ENCODE measurements at regions not wholly inside any gene's neighbourhood (a gene's known extent, or its start where the extent isn't known, plus 50 kb on each side); places are given as distances from the start of the nearest gene placed in this dataset.
"Not testable (repeated sequence)": the region's sequence is repeated elsewhere in the genome, so short reads cannot be mapped to it uniquely, and the experiment has no call there.

DNA sequence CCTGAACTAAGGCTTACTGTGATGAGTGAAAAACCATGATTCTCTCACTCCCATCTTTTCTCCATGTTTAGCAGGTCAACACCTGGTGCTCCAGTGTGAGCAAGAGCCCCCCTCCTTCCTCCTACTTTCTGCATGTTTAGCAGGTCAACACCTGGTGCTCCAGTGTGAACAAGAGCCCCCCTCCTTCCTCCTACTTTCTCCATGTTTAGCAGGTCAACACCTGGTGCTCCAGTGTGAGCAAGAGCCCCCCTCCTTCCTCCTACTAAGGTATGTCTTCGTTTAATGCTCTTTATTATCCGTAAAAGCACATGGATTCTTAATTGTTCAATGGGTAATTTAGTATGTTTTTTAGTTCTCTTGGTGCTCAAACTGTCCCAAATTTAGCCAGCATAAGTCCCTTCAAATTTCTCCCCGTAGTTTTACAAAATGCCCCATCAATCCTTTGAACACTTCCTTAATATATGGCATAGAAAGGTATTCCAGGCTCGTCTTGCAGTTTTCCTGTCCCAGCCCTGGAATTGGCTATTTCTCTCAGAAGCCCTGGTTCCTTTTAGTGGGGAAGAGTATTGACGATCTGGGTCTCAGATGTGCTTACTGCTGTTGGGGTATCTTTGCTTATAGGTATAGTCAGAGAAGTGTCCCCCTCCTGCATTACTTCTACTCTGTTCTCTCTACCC is 760.8 kb upstream of the TPTE start:
- Histone ChIP-seq H3K4me1 (ENCODE audit: control insufficient read depth in 1 of 2, insufficient read depth in 2 of 2, low read length in 2 of 2) (no peaks in the 10 kb centered on the region), H3K9ac (ENCODE audit: low read depth in 1 of 2, low read length in 2 of 2) (no peak overlapping the region), H3K9me3 (ENCODE audit: control insufficient read depth in 1 of 2, low read length in 2 of 2) (peaks cover 31 to 37% of the 10 kb centered on the region in 2 donors), H3K27me3 (ENCODE audit: control insufficient read depth in 1 of 2, insufficient read depth in 2 of 2, low read length in 2 of 2) (no peaks in the 10 kb centered on the region), H3K27ac (ENCODE audit: low read depth, low read length) (no peak overlapping the region), H3K4me3 (ENCODE audit: low read depth in 1 of 2, low read length in 2 of 2) (no peak overlapping the region), H3K36me3 (ENCODE audit: control insufficient read depth in 1 of 2, insufficient read depth in 2 of 2, low read length in 2 of 2) (no peaks in the 10 kb centered on the region)

DNA sequence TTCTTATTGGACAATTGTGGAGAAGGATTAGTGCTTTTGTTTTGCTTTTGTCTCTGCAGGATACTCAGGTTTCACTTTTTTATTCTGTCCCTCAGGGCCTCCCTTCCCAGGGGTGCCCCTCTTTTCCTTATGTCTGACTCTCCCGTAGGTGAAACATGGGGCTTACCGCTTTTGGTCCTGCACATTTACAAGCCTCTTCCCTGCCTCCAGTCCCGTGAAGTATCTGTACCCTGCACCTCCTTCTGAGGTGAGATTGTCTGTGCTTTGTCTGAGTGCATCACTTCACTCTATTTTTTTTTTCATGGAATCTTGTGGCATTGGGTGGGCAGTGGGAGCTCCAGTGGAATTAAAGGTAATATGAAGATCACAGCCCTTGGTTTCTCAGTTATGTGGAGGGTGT is 758.1 kb upstream of the TPTE start:
- H3K4me3 ChIP-seq (ENCODE audit: low read depth in 1 of 2, low read length in 2 of 2), result no peak overlapping the region
- H3K9ac ChIP-seq (ENCODE audit: low read depth in 1 of 2, low read length in 2 of 2), result no peak overlapping the region
- no peaks in the 10 kb centered on the region for H3K36me3 ChIP-seq (ENCODE audit: control insufficient read depth in 1 of 2, insufficient read depth in 2 of 2, low read length in 2 of 2)
- H3K27me3 ChIP-seq (ENCODE audit: control insufficient read depth in 1 of 2, insufficient read depth in 2 of 2, low read length in 2 of 2), result no peaks in the 10 kb centered on the region
- no peak overlapping the region for H3K27ac ChIP-seq (ENCODE audit: low read depth, low read length)
- H3K4me1 ChIP-seq (ENCODE audit: control insufficient read depth in 1 of 2, insufficient read depth in 2 of 2, low read length in 2 of 2), result no peaks in the 10 kb centered on the region
- peaks cover 40 to 41% of the 10 kb centered on the region in 2 donors for H3K9me3 ChIP-seq (ENCODE audit: control insufficient read depth in 1 of 2, low read length in 2 of 2)

DNA sequence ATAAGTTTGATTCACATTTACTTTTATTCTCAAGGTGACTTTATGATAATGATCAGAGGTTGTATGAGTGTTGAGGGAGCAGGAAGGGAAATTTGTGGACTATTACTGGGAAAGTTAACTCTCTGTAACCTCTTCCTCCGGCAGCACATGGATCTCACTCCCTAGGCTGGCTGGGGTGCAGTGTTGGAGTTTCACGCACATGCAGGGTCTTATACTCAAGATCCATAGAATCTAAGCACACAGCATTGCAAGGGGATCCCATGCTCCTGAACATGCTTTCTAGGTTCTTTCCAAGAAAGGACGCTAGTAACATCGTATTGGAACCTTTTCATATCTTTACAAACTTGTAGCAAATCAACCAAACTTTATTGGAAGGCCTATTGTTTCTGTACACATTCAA is 757.6 kb upstream of the TPTE start:
- Histone ChIP-seq H3K27me3 (ENCODE audit: control insufficient read depth in 1 of 2, insufficient read depth in 2 of 2, low read length in 2 of 2) (no peaks in the 10 kb centered on the region), H3K9ac (ENCODE audit: low read depth in 1 of 2, low read length in 2 of 2) (no peak overlapping the region), H3K9me3 (ENCODE audit: control insufficient read depth in 1 of 2, low read length in 2 of 2) (peaks cover 40 to 41% of the 10 kb centered on the region in 2 donors), H3K4me3 (ENCODE audit: low read depth in 1 of 2, low read length in 2 of 2) (no peak overlapping the region), H3K4me1 (ENCODE audit: control insufficient read depth in 1 of 2, insufficient read depth in 2 of 2, low read length in 2 of 2) (no peaks in the 10 kb centered on the region), H3K27ac (ENCODE audit: low read depth, low read length) (no peak overlapping the region), H3K36me3 (ENCODE audit: control insufficient read depth in 1 of 2, insufficient read depth in 2 of 2, low read length in 2 of 2) (no peaks in the 10 kb centered on the region)

DNA sequence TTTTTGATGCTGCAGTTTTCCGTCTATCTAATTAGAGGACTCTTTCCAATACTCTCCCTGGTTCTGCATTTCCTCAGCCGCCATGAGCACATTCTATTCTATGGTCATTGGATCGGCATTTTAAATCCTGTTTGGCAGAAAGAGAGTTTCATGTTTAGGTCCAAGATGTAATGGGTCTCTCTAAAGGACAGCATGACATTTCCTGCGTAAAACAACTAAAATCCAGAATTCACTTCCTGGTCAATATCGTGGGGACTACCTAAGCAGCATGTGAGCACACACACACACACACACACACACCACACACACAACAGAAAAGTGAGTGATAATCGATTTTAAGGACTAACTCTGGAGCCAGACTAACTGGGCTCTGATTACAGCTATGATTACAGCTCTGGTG is 757.1 kb upstream of the TPTE start:
- not testable (repeated sequence) for H3K4me3 ChIP-seq (ENCODE audit: low read depth in 1 of 2, low read length in 2 of 2); H3K27ac ChIP-seq (ENCODE audit: low read depth, low read length); H3K9ac ChIP-seq (ENCODE audit: low read depth in 1 of 2, low read length in 2 of 2); H3K4me1 ChIP-seq (ENCODE audit: control insufficient read depth in 1 of 2, insufficient read depth in 2 of 2, low read length in 2 of 2); H3K27me3 ChIP-seq (ENCODE audit: control insufficient read depth in 1 of 2, insufficient read depth in 2 of 2, low read length in 2 of 2); H3K36me3 ChIP-seq (ENCODE audit: control insufficient read depth in 1 of 2, insufficient read depth in 2 of 2, low read length in 2 of 2)
- H3K9me3 ChIP-seq (ENCODE audit: control insufficient read depth in 1 of 2, low read length in 2 of 2), result peaks cover 37 to 40% of the 10 kb centered on the region in 2 donors

DNA sequence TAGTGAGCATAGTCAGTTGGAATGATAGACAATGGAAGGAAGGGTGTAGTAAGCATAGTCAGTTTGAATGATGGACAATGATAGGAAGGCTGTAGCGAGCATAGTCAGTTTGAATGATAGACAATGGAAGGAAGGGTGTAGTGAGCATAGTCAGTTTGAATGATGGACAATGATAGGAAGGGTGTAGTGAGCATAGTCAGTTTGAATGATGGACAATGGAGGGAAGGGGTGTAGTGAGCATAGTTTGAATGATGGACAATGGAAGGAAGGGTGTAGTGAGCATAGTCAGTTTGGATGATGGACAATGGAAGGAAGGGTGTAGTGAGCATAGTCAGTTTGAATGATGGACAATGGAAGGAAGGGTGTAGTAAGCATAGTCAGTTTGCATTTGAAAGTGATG is 755.8 kb upstream of the TPTE start:
- not testable (repeated sequence) for H3K36me3 ChIP-seq (ENCODE audit: control insufficient read depth in 1 of 2, insufficient read depth in 2 of 2, low read length in 2 of 2); H3K4me1 ChIP-seq (ENCODE audit: control insufficient read depth in 1 of 2, insufficient read depth in 2 of 2, low read length in 2 of 2); H3K27ac ChIP-seq (ENCODE audit: low read depth, low read length); H3K9ac ChIP-seq (ENCODE audit: low read depth in 1 of 2, low read length in 2 of 2); H3K4me3 ChIP-seq (ENCODE audit: low read depth in 1 of 2, low read length in 2 of 2); H3K27me3 ChIP-seq (ENCODE audit: control insufficient read depth in 1 of 2, insufficient read depth in 2 of 2, low read length in 2 of 2)
- peaks cover 38 to 41% of the 10 kb centered on the region in 2 donors for H3K9me3 ChIP-seq (ENCODE audit: control insufficient read depth in 1 of 2, low read length in 2 of 2)

DNA sequence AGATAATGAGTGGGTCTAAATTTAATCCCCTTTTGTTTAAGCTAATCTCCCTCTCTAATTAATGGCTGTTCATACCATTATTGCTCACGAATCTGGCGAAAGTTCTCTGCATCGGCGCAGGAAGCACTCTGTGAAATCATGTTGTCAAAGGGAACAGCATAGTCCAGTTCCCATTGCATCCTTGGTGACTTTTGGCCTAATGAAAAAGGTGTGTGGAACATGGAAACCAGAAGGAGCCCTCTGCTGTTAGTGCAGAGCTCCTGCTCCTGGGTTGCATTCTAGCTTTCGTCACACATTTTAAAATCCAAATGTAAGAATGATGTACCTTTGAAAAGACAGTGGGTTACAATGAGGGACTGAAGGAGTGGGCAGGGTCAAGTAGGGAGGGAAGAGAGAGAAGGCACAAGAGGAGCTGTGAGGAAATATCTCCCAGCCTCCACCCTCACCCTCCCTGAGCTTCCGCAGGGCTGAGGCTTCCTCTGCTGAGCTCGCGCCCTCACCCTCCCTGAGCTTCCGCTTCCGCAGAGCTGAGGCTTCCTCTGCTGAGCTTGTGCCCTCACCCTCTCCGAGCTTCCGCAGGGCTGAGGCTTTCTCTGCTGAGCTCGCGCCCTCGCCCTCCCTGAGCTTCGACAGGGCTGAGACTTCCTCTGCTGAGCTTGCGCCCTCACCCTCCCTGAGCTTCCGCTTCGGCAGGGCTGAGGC is 754.3 kb upstream of the TPTE start:
- not testable (repeated sequence) for H3K36me3 ChIP-seq (ENCODE audit: control insufficient read depth in 1 of 2, insufficient read depth in 2 of 2, low read length in 2 of 2); H3K4me3 ChIP-seq (ENCODE audit: low read depth in 1 of 2, low read length in 2 of 2); H3K4me1 ChIP-seq (ENCODE audit: control insufficient read depth in 1 of 2, insufficient read depth in 2 of 2, low read length in 2 of 2); H3K9ac ChIP-seq (ENCODE audit: low read depth in 1 of 2, low read length in 2 of 2); H3K27me3 ChIP-seq (ENCODE audit: control insufficient read depth in 1 of 2, insufficient read depth in 2 of 2, low read length in 2 of 2); H3K27ac ChIP-seq (ENCODE audit: low read depth, low read length)
- H3K9me3 ChIP-seq (ENCODE audit: control insufficient read depth in 1 of 2, low read length in 2 of 2), result peaks cover 34 to 51% of the 10 kb centered on the region in 2 donors

DNA sequence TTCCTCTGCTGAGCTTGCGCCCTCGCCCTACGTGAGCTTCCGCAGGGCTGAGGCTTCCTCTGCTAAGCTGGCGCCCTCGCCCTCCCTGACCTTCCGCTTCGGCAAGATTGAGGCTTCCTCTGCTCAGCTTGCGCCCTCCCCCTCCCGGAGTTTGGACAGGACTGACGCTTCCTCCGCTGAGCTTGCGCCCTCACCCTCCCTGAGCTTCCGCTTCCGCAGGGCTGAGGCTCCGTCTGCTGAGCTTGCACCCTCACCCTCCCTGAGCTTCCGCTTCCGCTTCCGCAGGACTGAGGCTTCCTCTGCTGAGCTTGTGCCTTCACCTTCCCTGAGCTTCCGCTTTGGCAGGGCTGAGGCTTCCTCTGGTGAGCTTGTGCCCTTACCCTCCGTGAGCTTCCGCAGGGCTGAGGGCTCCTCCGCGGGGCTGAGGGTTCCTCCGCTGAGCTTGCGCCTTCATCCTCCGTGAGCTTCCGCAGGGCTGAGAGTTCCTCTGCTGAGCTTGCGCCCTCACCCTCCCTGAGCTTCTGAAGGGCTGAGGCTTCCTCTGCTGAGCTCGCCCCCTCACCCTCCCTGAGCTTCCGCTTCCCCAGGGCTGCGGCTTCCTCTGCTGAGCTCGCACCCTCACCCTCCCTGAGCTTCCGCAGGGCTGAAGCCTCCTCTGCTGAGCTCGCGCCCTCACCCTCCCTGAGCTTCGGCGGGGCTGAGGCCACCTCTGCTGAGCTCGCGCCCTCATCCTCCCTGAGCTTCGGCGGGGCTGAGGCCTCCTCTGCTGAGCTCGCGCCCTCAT is 753.6 kb upstream of the TPTE start:
- no peaks in the 10 kb centered on the region for H3K4me1 ChIP-seq (ENCODE audit: control insufficient read depth in 1 of 2, insufficient read depth in 2 of 2, low read length in 2 of 2)
- no peak overlapping the region for H3K4me3 ChIP-seq (ENCODE audit: low read depth in 1 of 2, low read length in 2 of 2)
- H3K36me3 ChIP-seq (ENCODE audit: control insufficient read depth in 1 of 2, insufficient read depth in 2 of 2, low read length in 2 of 2), result no peaks in the 10 kb centered on the region
- no peaks in the 10 kb centered on the region for H3K27me3 ChIP-seq (ENCODE audit: control insufficient read depth in 1 of 2, insufficient read depth in 2 of 2, low read length in 2 of 2)
- H3K9me3 ChIP-seq (ENCODE audit: control insufficient read depth in 1 of 2, low read length in 2 of 2), result peaks cover 32 to 50% of the 10 kb centered on the region in 2 donors
- no peak overlapping the region for H3K27ac ChIP-seq (ENCODE audit: low read depth, low read length)
- no peak overlapping the region for H3K9ac ChIP-seq (ENCODE audit: low read depth in 1 of 2, low read length in 2 of 2)

DNA sequence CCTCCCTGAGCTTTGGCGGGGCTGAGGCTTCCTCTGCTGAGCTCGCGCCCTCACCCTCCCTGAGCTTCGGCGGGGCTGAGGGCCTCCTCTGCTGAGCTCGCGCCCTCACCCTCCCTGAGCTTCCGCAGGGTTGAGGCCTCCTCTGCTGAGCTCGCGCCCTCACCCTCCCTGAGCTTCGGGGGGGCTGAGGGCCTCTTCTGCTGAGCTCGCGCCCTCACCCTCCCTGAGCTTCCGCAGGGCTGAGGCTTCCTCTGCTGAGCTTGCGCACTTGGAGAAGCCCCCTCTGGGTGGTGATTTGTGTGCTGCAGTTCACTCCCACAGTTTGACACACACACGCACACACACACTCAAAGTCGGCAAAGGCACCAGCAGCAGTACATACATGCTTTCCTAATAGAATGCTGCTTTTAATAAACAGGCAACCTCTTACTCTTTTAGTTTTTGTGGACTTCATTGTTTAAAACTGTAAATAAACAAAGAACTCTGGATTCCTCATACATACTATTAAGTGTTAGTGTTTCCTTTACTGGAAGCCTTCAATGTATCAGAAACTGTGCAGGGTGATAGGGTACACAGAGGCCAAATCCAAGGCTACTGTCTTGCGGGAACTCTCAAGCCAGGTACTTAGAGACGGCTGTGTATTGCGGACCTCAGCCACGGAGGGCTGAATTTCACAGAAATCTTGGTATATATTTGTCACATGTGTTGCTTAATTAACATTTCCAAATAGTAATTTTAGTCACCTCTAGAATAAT is 752.8 kb upstream of the TPTE start:
- not testable (repeated sequence) for H3K27ac ChIP-seq (ENCODE audit: low read depth, low read length); H3K4me1 ChIP-seq (ENCODE audit: control insufficient read depth in 1 of 2, insufficient read depth in 2 of 2, low read length in 2 of 2); H3K36me3 ChIP-seq (ENCODE audit: control insufficient read depth in 1 of 2, insufficient read depth in 2 of 2, low read length in 2 of 2); H3K27me3 ChIP-seq (ENCODE audit: control insufficient read depth in 1 of 2, insufficient read depth in 2 of 2, low read length in 2 of 2); H3K4me3 ChIP-seq (ENCODE audit: low read depth in 1 of 2, low read length in 2 of 2); H3K9ac ChIP-seq (ENCODE audit: low read depth in 1 of 2, low read length in 2 of 2)
- peaks cover 30 to 46% of the 10 kb centered on the region in 2 donors for H3K9me3 ChIP-seq (ENCODE audit: control insufficient read depth in 1 of 2, low read length in 2 of 2)

DNA sequence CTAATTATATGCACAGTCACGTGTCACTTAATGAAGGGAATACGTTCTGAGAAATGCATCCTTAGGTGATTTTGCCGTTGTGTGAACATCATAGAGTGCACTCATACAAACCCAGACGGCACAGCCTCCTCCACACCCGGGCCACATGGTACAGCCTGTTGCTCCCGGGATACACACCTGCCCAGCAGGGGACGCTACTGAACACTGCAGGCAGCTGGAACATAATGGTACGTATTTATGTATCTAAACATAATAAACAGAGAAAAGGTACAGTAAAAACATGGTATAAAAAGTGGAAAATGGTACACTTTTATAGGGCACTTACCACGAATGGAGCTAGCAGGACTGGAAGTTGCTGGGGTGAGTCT is 752.3 kb upstream of the TPTE start:
- not testable (repeated sequence) for H3K4me3 ChIP-seq (ENCODE audit: low read depth in 1 of 2, low read length in 2 of 2); H3K9ac ChIP-seq (ENCODE audit: low read depth in 1 of 2, low read length in 2 of 2)
- peaks cover 26 to 42% of the 10 kb centered on the region in 2 donors for H3K9me3 ChIP-seq (ENCODE audit: control insufficient read depth in 1 of 2, low read length in 2 of 2)

More for the DNA sequence above, 752.3 kb upstream of the TPTE start:
- H3K4me1 ChIP-seq (ENCODE audit: control insufficient read depth in 1 of 2, insufficient read depth in 2 of 2, low read length in 2 of 2); H3K36me3 ChIP-seq (ENCODE audit: control insufficient read depth in 1 of 2, insufficient read depth in 2 of 2, low read length in 2 of 2); H3K27me3 ChIP-seq (ENCODE audit: control insufficient read depth in 1 of 2, insufficient read depth in 2 of 2, low read length in 2 of 2); H3K27ac ChIP-seq (ENCODE audit: low read depth, low read length): not testable (repeated sequence)
